Loucy (cell line): ENCODE measurements at regions not wholly inside any gene's neighbourhood (a gene's known extent, or its start where the extent isn't known, plus 50 kb on each side); places are given as distances from the start of the nearest gene placed in this dataset.

Experiments
- EZH2phosphoT487 ChIP-seq: fragments of 200-600 bp; IDR thresholded peaks from 2 replicates; pipeline ENCODE4 v1.6.1; 2018; ENCODE audit warnings: antibody characterized with exemption, mild to moderate bottlenecking, moderate library complexity, borderline replicate concordance
- TF ChIP-seq, protein P1 (sequence below): fragments of 200-600 bp; sonication (generic); conservative IDR thresholded peaks from 2 replicates; pipeline ENCODE4 v1.5.1; 2014; ENCODE audit warnings: mild to moderate bottlenecking, antibody characterized with exemption, low read length

GRCh38 chr10:118516716-118517115, 78.7 kb downstream of the PRLHR start:
- no peak for TF ChIP-seq EZH2phosphoT487
- TF ChIP-seq, protein P1, sequence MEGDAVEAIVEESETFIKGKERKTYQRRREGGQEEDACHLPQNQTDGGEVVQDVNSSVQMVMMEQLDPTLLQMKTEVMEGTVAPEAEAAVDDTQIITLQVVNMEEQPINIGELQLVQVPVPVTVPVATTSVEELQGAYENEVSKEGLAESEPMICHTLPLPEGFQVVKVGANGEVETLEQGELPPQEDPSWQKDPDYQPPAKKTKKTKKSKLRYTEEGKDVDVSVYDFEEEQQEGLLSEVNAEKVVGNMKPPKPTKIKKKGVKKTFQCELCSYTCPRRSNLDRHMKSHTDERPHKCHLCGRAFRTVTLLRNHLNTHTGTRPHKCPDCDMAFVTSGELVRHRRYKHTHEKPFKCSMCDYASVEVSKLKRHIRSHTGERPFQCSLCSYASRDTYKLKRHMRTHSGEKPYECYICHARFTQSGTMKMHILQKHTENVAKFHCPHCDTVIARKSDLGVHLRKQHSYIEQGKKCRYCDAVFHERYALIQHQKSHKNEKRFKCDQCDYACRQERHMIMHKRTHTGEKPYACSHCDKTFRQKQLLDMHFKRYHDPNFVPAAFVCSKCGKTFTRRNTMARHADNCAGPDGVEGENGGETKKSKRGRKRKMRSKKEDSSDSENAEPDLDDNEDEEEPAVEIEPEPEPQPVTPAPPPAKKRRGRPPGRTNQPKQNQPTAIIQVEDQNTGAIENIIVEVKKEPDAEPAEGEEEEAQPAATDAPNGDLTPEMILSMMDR, result no peak
